Trophoblast cell (in vitro differentiated cells and primary cell): ENCODE measurements at regions not wholly inside any gene's neighbourhood (a gene's known extent, or its start where the extent isn't known, plus 50 kb on each side); places are given as distances from the start of the nearest gene placed in this dataset.

Experiments used
- DNase-seq, 2 donors: peaks; one replicate each; pipeline ENCODE4 v3.0.0-alpha.2; 2016
- H2AFZ ChIP-seq: 2 replicates; pipeline ENCODE4 v1.6.1; 2013; ENCODE audit warnings: low read length, moderate library complexity, mild to moderate bottlenecking; ENCODE audit not compliant: insufficient read depth, poor library complexity
- H2AK5ac ChIP-seq: 2 replicates; pipeline ENCODE4 v1.6.1; 2013; ENCODE audit warnings: mild to moderate bottlenecking, low read length
- H2BK120ac ChIP-seq: 2 replicates; pipeline ENCODE4 v1.6.1; 2013; ENCODE audit warnings: low read length, mild to moderate bottlenecking, moderate library complexity; ENCODE audit not compliant: insufficient read depth, poor library complexity
- H2BK12ac ChIP-seq: 2 replicates; pipeline ENCODE4 v1.6.1; 2013; ENCODE audit warnings: mild to moderate bottlenecking, low read length, moderate library complexity
- H2BK5ac ChIP-seq: 2 replicates; pipeline ENCODE4 v1.6.1; 2013; ENCODE audit warnings: low read length, low read depth, moderate library complexity, mild to moderate bottlenecking; ENCODE audit not compliant: poor library complexity
- H3K14ac ChIP-seq: 2 replicates; pipeline ENCODE4 v1.6.1; 2013; ENCODE audit warnings: mild to moderate bottlenecking, low read length
- H3K18ac ChIP-seq: 2 replicates; pipeline ENCODE4 v1.6.1; 2013; ENCODE audit warnings: mild to moderate bottlenecking, low read length
- H3K23ac ChIP-seq: 2 replicates; pipeline ENCODE4 v1.6.1; 2013; ENCODE audit warnings: low read length
- H3K27ac ChIP-seq: 2 replicates; pipeline ENCODE4 v1.5.1; 2013; ENCODE audit warnings: low read depth, mild to moderate bottlenecking, inconsistent platforms, low read length, moderate library complexity
- H3K27me3 ChIP-seq: 2 replicates; pipeline ENCODE4 v1.6.1; 2013; ENCODE audit warnings: inconsistent platforms, mild to moderate bottlenecking, low read length, moderate library complexity; ENCODE audit not compliant: insufficient read depth
- H3K36me3 ChIP-seq, 2 experiments: 1 replicate in 1 of 2; 2 replicates in 1 of 2; pipeline ENCODE4 v1.6.1; 2013; ENCODE audit warnings: low read length in 2 of 2, mild to moderate bottlenecking in 2 of 2, moderate library complexity in 1 of 2; ENCODE audit not compliant: insufficient read depth in 2 of 2, control insufficient read depth in 1 of 2
- H3K4ac ChIP-seq: 2 replicates; pipeline ENCODE4 v1.6.1; 2013; ENCODE audit warnings: low read depth, mild to moderate bottlenecking, low read length, moderate library complexity
- H3K4me1 ChIP-seq, 2 experiments: 1 replicate in 1 of 2; 2 replicates in 1 of 2; pipeline ENCODE4 v1.6.1; 2013; ENCODE audit warnings: low read length in 2 of 2, mild to moderate bottlenecking in 2 of 2, moderate library complexity in 1 of 2; ENCODE audit not compliant: insufficient read depth in 2 of 2, control insufficient read depth in 1 of 2
- H3K4me2 ChIP-seq: 2 replicates; pipeline ENCODE4 v1.6.1; 2013; ENCODE audit warnings: inconsistent platforms, mild to moderate bottlenecking, low read length, moderate library complexity
- H3K4me3 ChIP-seq: 2 replicates; pipeline ENCODE4 v1.5.1; 2013; ENCODE audit warnings: mild to moderate bottlenecking, low read depth, low read length, inconsistent platforms
- H3K79me1 ChIP-seq: one replicate; pipeline ENCODE4 v1.6.1; 2013; ENCODE audit warnings: low read length
- H3K79me2 ChIP-seq: 2 replicates; pipeline ENCODE4 v1.6.1; 2013; ENCODE audit warnings: low read length, mild to moderate bottlenecking; ENCODE audit not compliant: control insufficient read depth, insufficient read depth, poor library complexity
- H3K9ac ChIP-seq: 2 replicates; pipeline ENCODE4 v1.6.1; 2013; ENCODE audit warnings: mild to moderate bottlenecking, low read length
- H3K9me3 ChIP-seq: 2 replicates; pipeline ENCODE4 v1.6.1; 2013; ENCODE audit warnings: low read depth, mild to moderate bottlenecking, control low read depth, inconsistent platforms, low read length; ENCODE audit not compliant: insufficient read depth
- H4K12ac ChIP-seq: 2 replicates; pipeline ENCODE4 v1.6.1; 2013; ENCODE audit warnings: low read depth, mild to moderate bottlenecking, low read length, moderate library complexity
- H4K8ac ChIP-seq: 2 replicates; pipeline ENCODE4 v1.6.1; 2013; ENCODE audit warnings: low read depth, mild to moderate bottlenecking, low read length, moderate library complexity
- H4K91ac ChIP-seq: one replicate; pipeline ENCODE4 v1.6.1; 2013; ENCODE audit warnings: low read depth, mild to moderate bottlenecking, low read length, moderate library complexity
- WGBS: extraction: QIAGEN DNeasy Blood & Tissue Kit; methylation state at CpG from one replicate; pipeline ENCODE4 v1.1.7; 2013; ENCODE audit warnings: missing lambda C conversion rate; ENCODE audit not compliant: insufficient read length, insufficient coverage; ENCODE audit errors: extremely low coverage; 5-methylcytosine and 5-hydroxymethylcytosine counted together

DNA sequence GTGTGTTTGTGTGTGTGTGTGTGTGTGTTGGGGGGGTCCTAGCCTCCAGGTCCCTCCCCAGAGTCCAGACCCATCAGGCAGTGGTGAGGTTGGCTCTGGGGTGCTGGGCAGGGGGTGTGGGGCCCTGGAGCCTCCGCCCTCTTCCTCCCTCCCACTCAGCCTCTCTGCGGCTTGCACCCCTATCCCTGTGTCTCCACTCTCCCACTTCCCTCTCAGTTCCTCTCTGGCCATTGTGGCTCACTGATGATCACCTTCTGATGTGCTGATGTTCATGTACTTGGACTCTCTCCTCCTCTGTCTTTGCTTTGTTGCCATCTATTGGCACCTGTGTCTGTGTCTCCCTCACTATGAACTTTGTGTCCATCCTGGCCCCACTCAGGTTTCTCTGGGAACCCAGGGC lies 298.7 kb downstream of the ZEB1 start:
- H3K27ac ChIP-seq = no peak overlapping the region
- H3K9me3 ChIP-seq = no peaks in the 10 kb centered on the region
- no peak overlapping the region for H4K12ac ChIP-seq
- no CpG with 5 or more reads among the region's 2 CpGs for WGBS
- H3K4me2 ChIP-seq = no peak overlapping the region
- no peaks in the 10 kb centered on the region for H3K79me1 ChIP-seq
- H3K4me1 ChIP-seq = peaks cover 0 to 3% of the 10 kb centered on the region in 2 experiments
- no peak overlapping the region for H2AK5ac ChIP-seq
- no peaks in the 10 kb centered on the region for H3K79me2 ChIP-seq
- no peak overlapping the region for H2BK12ac ChIP-seq
- no peak overlapping the region for H3K23ac ChIP-seq
- H2BK120ac ChIP-seq = no peak overlapping the region
- no peak overlapping the region for H3K14ac ChIP-seq
- no peak overlapping the region for H2AFZ ChIP-seq
- no peak for DNase-seq
- no peak overlapping the region for H4K91ac ChIP-seq
- H3K9ac ChIP-seq = no peak overlapping the region
- H3K4me3 ChIP-seq = no peak overlapping the region
- H2BK5ac ChIP-seq = no peak overlapping the region
- no peaks in the 10 kb centered on the region for H3K27me3 ChIP-seq
- no peak overlapping the region for H3K4ac ChIP-seq
- no peak overlapping the region for H3K18ac ChIP-seq
- H3K36me3 ChIP-seq = no peaks in the 10 kb centered on the region
- H4K8ac ChIP-seq = no peak overlapping the region

GRCh38 chr10:31617133-31617532 lies 298.1 kb downstream of the ZEB1 start:
- no peak overlapping the region for H3K23ac ChIP-seq
- H3K4me3 ChIP-seq = no peak overlapping the region
- no peaks in the 10 kb centered on the region for H3K36me3 ChIP-seq
- no peaks in the 10 kb centered on the region for H3K79me2 ChIP-seq
- H4K8ac ChIP-seq = no peak overlapping the region
- H3K18ac ChIP-seq = no peak overlapping the region
- H4K91ac ChIP-seq = no peak overlapping the region
- no peak overlapping the region for H2AFZ ChIP-seq
- H3K14ac ChIP-seq = no peak overlapping the region
- H3K4me1 ChIP-seq = peaks cover 0 to 3% of the 10 kb centered on the region in 2 experiments
- H2AK5ac ChIP-seq = no peak overlapping the region
- no CpG with 5 or more reads among the region's 2 CpGs for WGBS
- H4K12ac ChIP-seq = no peak overlapping the region
- no peak for DNase-seq
- H3K9ac ChIP-seq = no peak overlapping the region
- H2BK5ac ChIP-seq = no peak overlapping the region
- no peak overlapping the region for H3K27ac ChIP-seq
- H2BK120ac ChIP-seq = no peak overlapping the region
- H3K79me1 ChIP-seq = no peaks in the 10 kb centered on the region
- no peak overlapping the region for H3K4ac ChIP-seq
- H3K27me3 ChIP-seq = no peaks in the 10 kb centered on the region
- no peaks in the 10 kb centered on the region for H3K9me3 ChIP-seq
- H2BK12ac ChIP-seq = no peak overlapping the region
- no peak overlapping the region for H3K4me2 ChIP-seq

DNA sequence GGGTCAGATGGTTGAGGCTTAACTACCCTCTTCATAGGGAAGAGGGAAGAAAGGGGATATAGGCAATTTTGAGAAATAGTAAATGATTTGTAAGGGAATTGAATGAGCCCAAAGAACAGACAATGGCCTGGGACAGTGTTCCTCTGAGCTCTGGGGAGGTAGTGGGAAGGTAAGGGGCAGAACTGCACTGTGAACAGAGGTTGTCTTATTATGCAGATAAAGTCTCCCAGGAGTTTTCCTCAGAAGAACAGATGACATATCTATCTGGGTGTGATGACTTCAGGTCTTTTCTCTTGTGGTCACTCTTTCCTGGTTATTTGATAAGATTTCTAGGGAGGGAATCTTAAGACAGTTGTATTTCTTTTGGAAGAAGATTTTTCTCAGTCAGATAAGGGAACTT lies 296.1 kb downstream of the ZEB1 start:
- DNase-seq = no peak
- H3K79me1 ChIP-seq = no peaks in the 10 kb centered on the region

DNA sequence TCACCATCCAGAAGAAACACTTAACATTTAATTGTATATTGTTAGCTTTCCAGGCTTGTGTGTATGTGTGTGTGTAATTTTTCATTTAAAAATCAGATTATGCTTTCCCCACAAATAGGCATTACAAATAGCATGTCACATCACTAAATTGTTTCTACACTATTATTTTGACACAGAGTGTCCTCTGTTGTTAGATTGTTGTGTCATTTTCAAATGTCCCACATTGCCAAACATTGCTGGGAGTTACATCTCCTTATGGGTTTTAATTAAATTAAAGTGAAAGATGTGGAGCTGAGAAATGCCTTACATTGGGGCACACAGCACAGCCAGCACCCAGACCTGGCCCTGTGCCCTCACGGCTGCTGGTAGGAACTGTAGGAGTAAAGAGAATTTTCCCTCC lies 295.6 kb downstream of the ZEB1 start:
- H4K12ac ChIP-seq = no peak overlapping the region
- no peak overlapping the region for H2AFZ ChIP-seq
- H3K23ac ChIP-seq = no peak overlapping the region
- H2BK120ac ChIP-seq = no peak overlapping the region
- no CpG with 5 or more reads among the region's 1 CpG for WGBS
- no peak overlapping the region for H3K18ac ChIP-seq
- no peak overlapping the region for H3K27ac ChIP-seq
- H3K14ac ChIP-seq = no peak overlapping the region
- no peak overlapping the region for H4K8ac ChIP-seq
- H3K27me3 ChIP-seq = no peaks in the 10 kb centered on the region
- no peaks in the 10 kb centered on the region for H3K79me1 ChIP-seq
- no peak overlapping the region for H2BK5ac ChIP-seq
- H4K91ac ChIP-seq = no peak overlapping the region
- no peaks in the 10 kb centered on the region for H3K36me3 ChIP-seq
- no peak overlapping the region for H2AK5ac ChIP-seq
- DNase-seq = no peak
- H2BK12ac ChIP-seq = no peak overlapping the region
- no peaks in the 10 kb centered on the region for H3K9me3 ChIP-seq
- no peak overlapping the region for H3K4ac ChIP-seq
- no peak overlapping the region for H3K4me2 ChIP-seq
- H3K79me2 ChIP-seq = no peaks in the 10 kb centered on the region
- no peak overlapping the region for H3K4me3 ChIP-seq
- H3K4me1 ChIP-seq = no peaks in the 10 kb centered on the region
- H3K9ac ChIP-seq = no peak overlapping the region

More for the DNA sequence above, 296.1 kb downstream of the ZEB1 start:
- Histone ChIP-seq H2BK120ac (no peak overlapping the region), H4K8ac (no peak overlapping the region), H3K9me3 (no peaks in the 10 kb centered on the region), H3K4me2 (no peak overlapping the region), H3K14ac (no peak overlapping the region), H2AFZ (no peak overlapping the region), H2BK12ac (no peak overlapping the region), H3K4me1 (no peaks in the 10 kb centered on the region), H3K4me3 (no peak overlapping the region), H3K9ac (no peak overlapping the region), H3K27me3 (no peaks in the 10 kb centered on the region), H3K79me2 (no peaks in the 10 kb centered on the region), H3K27ac (no peak overlapping the region), H3K4ac (no peak overlapping the region), H4K12ac (no peak overlapping the region), H3K18ac (no peak overlapping the region), H3K36me3 (no peaks in the 10 kb centered on the region), H2BK5ac (no peak overlapping the region), H2AK5ac (no peak overlapping the region), H3K23ac (no peak overlapping the region), H4K91ac (no peak overlapping the region)
